Limb (tissue), 2 donors: ENCODE measurements at regions not wholly inside any gene's neighbourhood (a gene's known extent, or its start where the extent isn't known, plus 50 kb on each side); places are given as distances from the start of the nearest gene placed in this dataset.
"Not testable (repeated sequence)": the region's sequence is repeated elsewhere in the genome, so short reads cannot be mapped to it uniquely, and the experiment has no call there.

Experiments
- DNase-seq, 2 donors: peaks; one replicate each; pipeline ENCODE4 v3.0.0-alpha.2; 2016; ENCODE audit errors: extremely low spot score in 2 of 2

- DNase-seq = no peak
These were observed 58.7 kb upstream of the FNDC3B start for GRCh38 chr3:171980578-171981270.

DNA sequence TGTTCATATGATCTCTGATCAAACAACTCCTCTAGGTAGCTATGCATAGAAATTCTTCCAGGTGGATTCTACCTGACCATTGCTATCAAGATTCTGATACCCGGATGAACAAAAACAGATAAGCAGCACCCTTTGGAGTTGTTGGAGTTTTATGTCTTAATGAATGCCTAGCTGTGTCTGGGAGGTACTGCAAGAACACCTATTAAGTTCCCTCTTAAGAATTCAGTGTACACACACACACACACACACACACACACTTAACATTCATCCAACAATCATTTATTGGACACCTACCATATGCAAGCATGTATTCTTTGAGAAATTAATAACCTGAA is 58.1 kb upstream of the FNDC3B start:
- DNase-seq = no peak

GRCh38 chr3:171982828-171983227 is 56.5 kb upstream of the FNDC3B start:
- no peak for DNase-seq

GRCh38 chr3:171983685-171984084 is 55.7 kb upstream of the FNDC3B start:
- DNase-seq = not testable (repeated sequence)

DNA sequence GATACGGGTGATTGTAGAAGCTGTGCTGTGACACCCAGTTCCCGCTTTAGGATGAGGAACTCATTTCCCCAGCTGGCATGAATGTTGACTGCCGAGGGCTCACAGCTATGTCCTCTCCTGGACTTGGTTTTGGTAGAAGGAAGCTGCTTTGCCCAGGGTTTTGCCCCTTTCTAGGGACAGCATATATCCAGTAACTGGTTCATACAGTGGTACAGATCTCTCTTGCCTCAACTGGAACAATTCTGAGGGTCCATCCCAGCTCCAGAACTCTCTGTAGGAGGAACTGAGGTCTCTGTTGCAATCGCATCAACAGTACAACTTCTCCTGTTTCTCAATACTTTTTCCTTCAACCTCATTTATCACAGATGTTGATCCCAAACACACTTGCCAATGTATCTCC is 54.5 kb upstream of the FNDC3B start:
- DNase-seq = no peak

GRCh38 chr3:171986176-171986575 is 53.2 kb upstream of the FNDC3B start:
- DNase-seq = no peak

GRCh38 chr3:171986757-171987518 is 52.4 kb upstream of the FNDC3B start:
- no peak for DNase-seq
